SK-N-SH (cell line): ENCODE measurements at regions not wholly inside any gene's neighbourhood (a gene's known extent, or its start where the extent isn't known, plus 50 kb on each side); places are given as distances from the start of the nearest gene placed in this dataset.

Source experiments
- CHD2 ChIP-seq: fragments of 150-350 bp; IDR thresholded peaks from 2 replicates; pipeline ENCODE4 v1.6.1; 2018; ENCODE audit warnings: low read length; ENCODE audit not compliant: partially characterized antibody
- CTCF ChIP-seq: fragments of 200-600 bp; sonication (generic); IDR thresholded peaks from 2 replicates; pipeline ENCODE4 v1.6.1; 2017; ENCODE audit warnings: antibody characterized with exemption, mild to moderate bottlenecking, moderate library complexity
- MAX ChIP-seq: IDR thresholded peaks from 2 replicates; pipeline ENCODE4 v1.4.0; 2012; ENCODE audit warnings: low read depth
- RAD21 ChIP-seq: IDR thresholded peaks from 2 replicates; pipeline ENCODE4 v1.6.1; 2012; ENCODE audit warnings: mild to moderate bottlenecking, low read length
- TAF1 ChIP-seq: IDR thresholded peaks from 2 replicates; pipeline ENCODE4 v1.6.1; 2012; ENCODE audit warnings: low read depth, mild to moderate bottlenecking, low read length, moderate library complexity, borderline replicate concordance

- TF ChIP-seq CTCF (no peak), RAD21 (no peak), CHD2 (no peak), MAX (no peak), TAF1 (no peak)
Observed at GRCh38 chr11:129709801-129710398, 105.7 kb upstream of the TMEM45B start.
